Renal pelvis (tissue), 1 donor: ENCODE measurements at regions not wholly inside any gene's neighbourhood (a gene's known extent, or its start where the extent isn't known, plus 50 kb on each side); places are given as distances from the start of the nearest gene placed in this dataset.
"Not testable (repeated sequence)": the region's sequence is repeated elsewhere in the genome, so short reads cannot be mapped to it uniquely, and the experiment has no call there.

Experiments
- DNase-seq: peaks from one replicate; pipeline ENCODE4 v3.0.0-alpha.2; 2013

GRCh38 chr2:62654876-62655359, 50.6 kb upstream of the EHBP1 start:
- DNase-seq, result no peak

- DNase-seq, result no peak
Observed at GRCh38 chr2:62654423-62654791, 51.1 kb upstream of the EHBP1 start.

- DNase-seq, result no peak
Observed at GRCh38 chr2:62653582-62654422, 51.7 kb upstream of the EHBP1 start.

- DNase-seq, result not testable (repeated sequence)
Observed at GRCh38 chr2:62649087-62649486, 56.4 kb upstream of the EHBP1 start.

- DNase-seq, result no peak
Observed at GRCh38 chr2:62643100-62643471, 62.4 kb upstream of the EHBP1 start.

GRCh38 chr2:62642429-62643099, 62.9 kb upstream of the EHBP1 start:
- DNase-seq, result no peak

- no peak for DNase-seq
Observed at GRCh38 chr2:62641936-62642335, 63.6 kb upstream of the EHBP1 start.

- DNase-seq, result peak; percentile 52
Observed at GRCh38 chr2:62641410-62641843, 64.1 kb upstream of the EHBP1 start.

- no peak for DNase-seq
Observed at GRCh38 chr2:62631160-62632085, 74.1 kb upstream of the EHBP1 start.

- not testable (repeated sequence) for DNase-seq
Observed at GRCh38 chr2:62630206-62630605, 75.3 kb upstream of the EHBP1 start.

- DNase-seq, result not testable (repeated sequence)
Observed at GRCh38 chr2:62629310-62629709, 76.2 kb upstream of the EHBP1 start.

- DNase-seq, result no peak
Observed at GRCh38 chr2:62627667-62628066, 77.8 kb upstream of the EHBP1 start.

- no peak for DNase-seq
Observed at GRCh38 chr2:62624855-62625254, 80.7 kb upstream of the EHBP1 start.

- not testable (repeated sequence) for DNase-seq
Observed at GRCh38 chr2:62616486-62616885, 89.0 kb upstream of the EHBP1 start.

GRCh38 chr2:62611854-62612253, 93.7 kb upstream of the EHBP1 start:
- no peak for DNase-seq

- DNase-seq, result not testable (repeated sequence)
Observed at GRCh38 chr2:62605471-62605870, 99.5 kb upstream of the TMEM17 start.

GRCh38 chr2:62604336-62604735, 98.3 kb upstream of the TMEM17 start:
- no peak for DNase-seq

GRCh38 chr2:62603154-62603712, 97.2 kb upstream of the TMEM17 start:
- DNase-seq, result no peak

GRCh38 chr2:62599674-62600410, 93.8 kb upstream of the TMEM17 start:
- DNase-seq, result not testable (repeated sequence)

- no peak for DNase-seq
Observed at GRCh38 chr2:62597323-62597722, 91.3 kb upstream of the TMEM17 start.
